ENCODE measurements at regions not wholly inside any gene's neighbourhood (a gene's known extent, or its start where the extent isn't known, plus 50 kb on each side); places are given as distances from the start of the nearest gene placed in this dataset.

DNA sequence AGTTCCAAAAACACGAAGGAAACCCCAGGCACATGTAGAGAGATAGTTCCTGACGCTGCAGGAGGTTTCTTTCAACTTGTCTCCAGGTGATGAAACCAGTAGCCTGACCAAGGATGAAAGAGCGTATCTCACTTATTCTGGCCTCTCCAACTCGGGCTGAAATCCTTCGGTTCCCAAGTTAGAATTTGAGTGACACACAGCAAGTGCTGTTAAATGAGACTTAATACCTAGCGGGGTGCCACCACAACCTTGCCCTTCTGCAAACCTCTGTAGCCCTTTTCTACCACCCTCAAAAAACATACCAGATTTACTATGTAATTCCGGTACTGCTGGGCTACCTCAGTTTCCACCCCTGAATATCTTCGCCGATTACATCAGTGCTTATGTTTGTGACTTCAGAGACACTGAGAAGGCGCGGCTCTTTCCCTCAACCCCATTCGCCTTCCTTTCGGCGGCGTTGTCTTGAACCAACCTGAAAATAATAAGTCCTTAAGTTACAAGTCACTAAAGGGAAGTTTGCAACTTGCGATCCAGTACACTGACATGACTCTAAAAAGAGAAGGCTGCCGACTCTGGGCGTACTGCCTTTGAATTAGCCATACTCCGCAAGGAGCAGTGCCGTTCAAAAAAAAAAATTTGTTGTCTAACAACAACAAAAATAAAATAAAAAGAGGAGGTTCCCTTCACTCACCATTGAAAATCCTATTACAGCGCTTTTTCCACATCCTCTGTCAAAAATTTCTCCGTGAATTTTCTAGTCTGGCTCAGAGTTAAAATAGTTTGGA, 194.9 kb upstream of the ZNF184 start:
- CTCF ChIA-PET: interaction anchor here (1.3 to 2.0 kb wide), 2 partner anchors 50 to 59 kb away, joined by 3 to 6 read pairs; no protein-coding TSS in a partner anchor
- FAIRE-seq: no peak

GRCh38 chr6:27667016-27667656, 194.2 kb upstream of the ZNF184 start:
- Histone ChIP-seq H3K4me3 (peak overlapping the region; percentile 63), H3K27ac (peak overlapping the region in 1 of 2 experiments; percentile 50; a peak in 2 of 6 replicates), H3K9me3 (no peaks in the 10 kb centered on the region), H3K4me1 (peaks cover 18% of the 10 kb centered on the region), H3K4me2 (peak overlapping the region; percentile 84)
- ChIA-PET CTCF (interaction anchor here (1.3 kb wide), 1 partner anchor 58 kb away, joined by 3 read pairs; no protein-coding TSS in a partner anchor), POLR2A (no interaction called here)
- FAIRE-seq: no peak
- no peak for DNase-seq (ENCODE audit: low read depth in 1 of 2, low spot score in 1 of 2)
- 9% methylated on average over 14 of the region's 14 CpGs for WGBS (ENCODE audit: missing lambda C conversion rate)
- ATAC-seq: no peak
- TF ChIP-seq CBX2 (IDR thresholded peaks at IDR 0.05; ENCODE audit: borderline replicate concordance, low read depth) (no peak), CHD2 (IDR thresholded peaks at IDR 0.05; ENCODE audit: low read length, partially characterized antibody) (no peak), FOXS1 (CRISPR knock-in tag; IDR thresholded peaks at IDR 0.05) (no peak), JUN (IDR thresholded peaks at IDR 0.05) (no peak), BHLHE40 (IDR thresholded peaks at IDR 0.05; ENCODE audit: low read depth, low read length) (no peak), BCL3 (IDR thresholded peaks at IDR 0.05) (no peak), FOSL2 (IDR thresholded peaks at IDR 0.05) (no peak), FOSL2 (CRISPR knock-in tag; IDR thresholded peaks at IDR 0.05) (no peak), GATA3 (IDR thresholded peaks at IDR 0.05; ENCODE audit: borderline replicate concordance) (no peak), ZSCAN20 (CRISPR knock-in tag; IDR thresholded peaks at IDR 0.05) (no peak), RCOR1 (IDR thresholded peaks at IDR 0.05; ENCODE audit: low read depth, low read length) (no peak), EHMT2 (IDR thresholded peaks at IDR 0.05; ENCODE audit: low read depth) (no peak), SREBF2 (IDR thresholded peaks at IDR 0.05) (no peak), KDM1A (IDR thresholded peaks at IDR 0.05; ENCODE audit: low read depth) (no peak), RNF2 (IDR thresholded peaks at IDR 0.05; ENCODE audit: borderline replicate concordance, low read depth) (no peak), ZNF302 (CRISPR knock-in tag; IDR thresholded peaks at IDR 0.05) (no peak)
- TF ChIP-seq, protein P1, sequence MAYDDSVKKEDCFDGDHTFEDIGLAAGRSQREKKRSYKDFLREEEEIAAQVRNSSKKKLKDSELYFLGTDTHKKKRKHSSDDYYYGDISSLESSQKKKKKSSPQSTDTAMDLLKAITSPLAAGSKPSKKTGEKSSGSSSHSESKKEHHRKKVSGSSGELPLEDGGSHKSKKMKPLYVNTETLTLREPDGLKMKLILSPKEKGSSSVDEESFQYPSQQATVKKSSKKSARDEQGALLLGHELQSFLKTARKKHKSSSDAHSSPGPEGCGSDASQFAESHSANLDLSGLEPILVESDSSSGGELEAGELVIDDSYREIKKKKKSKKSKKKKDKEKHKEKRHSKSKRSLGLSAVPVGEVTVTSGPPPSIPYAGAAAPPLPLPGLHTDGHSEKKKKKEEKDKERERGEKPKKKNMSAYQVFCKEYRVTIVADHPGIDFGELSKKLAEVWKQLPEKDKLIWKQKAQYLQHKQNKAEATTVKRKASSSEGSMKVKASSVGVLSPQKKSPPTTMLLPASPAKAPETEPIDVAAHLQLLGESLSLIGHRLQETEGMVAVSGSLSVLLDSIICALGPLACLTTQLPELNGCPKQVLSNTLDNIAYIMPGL (CRISPR knock-in tag; IDR thresholded peaks at IDR 0.05; ENCODE audit: borderline replicate concordance): no peak
- TF ChIP-seq, protein P2, sequence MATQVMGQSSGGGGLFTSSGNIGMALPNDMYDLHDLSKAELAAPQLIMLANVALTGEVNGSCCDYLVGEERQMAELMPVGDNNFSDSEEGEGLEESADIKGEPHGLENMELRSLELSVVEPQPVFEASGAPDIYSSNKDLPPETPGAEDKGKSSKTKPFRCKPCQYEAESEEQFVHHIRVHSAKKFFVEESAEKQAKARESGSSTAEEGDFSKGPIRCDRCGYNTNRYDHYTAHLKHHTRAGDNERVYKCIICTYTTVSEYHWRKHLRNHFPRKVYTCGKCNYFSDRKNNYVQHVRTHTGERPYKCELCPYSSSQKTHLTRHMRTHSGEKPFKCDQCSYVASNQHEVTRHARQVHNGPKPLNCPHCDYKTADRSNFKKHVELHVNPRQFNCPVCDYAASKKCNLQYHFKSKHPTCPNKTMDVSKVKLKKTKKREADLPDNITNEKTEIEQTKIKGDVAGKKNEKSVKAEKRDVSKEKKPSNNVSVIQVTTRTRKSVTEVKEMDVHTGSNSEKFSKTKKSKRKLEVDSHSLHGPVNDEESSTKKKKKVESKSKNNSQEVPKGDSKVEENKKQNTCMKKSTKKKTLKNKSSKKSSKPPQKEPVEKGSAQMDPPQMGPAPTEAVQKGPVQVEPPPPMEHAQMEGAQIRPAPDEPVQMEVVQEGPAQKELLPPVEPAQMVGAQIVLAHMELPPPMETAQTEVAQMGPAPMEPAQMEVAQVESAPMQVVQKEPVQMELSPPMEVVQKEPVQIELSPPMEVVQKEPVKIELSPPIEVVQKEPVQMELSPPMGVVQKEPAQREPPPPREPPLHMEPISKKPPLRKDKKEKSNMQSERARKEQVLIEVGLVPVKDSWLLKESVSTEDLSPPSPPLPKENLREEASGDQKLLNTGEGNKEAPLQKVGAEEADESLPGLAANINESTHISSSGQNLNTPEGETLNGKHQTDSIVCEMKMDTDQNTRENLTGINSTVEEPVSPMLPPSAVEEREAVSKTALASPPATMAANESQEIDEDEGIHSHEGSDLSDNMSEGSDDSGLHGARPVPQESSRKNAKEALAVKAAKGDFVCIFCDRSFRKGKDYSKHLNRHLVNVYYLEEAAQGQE (IDR thresholded peaks at IDR 0.05): no peak
- TF ChIP-seq, protein P3, sequence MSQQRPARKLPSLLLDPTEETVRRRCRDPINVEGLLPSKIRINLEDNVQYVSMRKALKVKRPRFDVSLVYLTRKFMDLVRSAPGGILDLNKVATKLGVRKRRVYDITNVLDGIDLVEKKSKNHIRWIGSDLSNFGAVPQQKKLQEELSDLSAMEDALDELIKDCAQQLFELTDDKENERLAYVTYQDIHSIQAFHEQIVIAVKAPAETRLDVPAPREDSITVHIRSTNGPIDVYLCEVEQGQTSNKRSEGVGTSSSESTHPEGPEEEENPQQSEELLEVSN (IDR thresholded peaks at IDR 0.05; ENCODE audit: borderline replicate concordance, low read depth): no peak
- TF ChIP-seq, protein P4, sequence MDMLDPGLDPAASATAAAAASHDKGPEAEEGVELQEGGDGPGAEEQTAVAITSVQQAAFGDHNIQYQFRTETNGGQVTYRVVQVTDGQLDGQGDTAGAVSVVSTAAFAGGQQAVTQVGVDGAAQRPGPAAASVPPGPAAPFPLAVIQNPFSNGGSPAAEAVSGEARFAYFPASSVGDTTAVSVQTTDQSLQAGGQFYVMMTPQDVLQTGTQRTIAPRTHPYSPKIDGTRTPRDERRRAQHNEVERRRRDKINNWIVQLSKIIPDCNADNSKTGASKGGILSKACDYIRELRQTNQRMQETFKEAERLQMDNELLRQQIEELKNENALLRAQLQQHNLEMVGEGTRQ (IDR thresholded peaks at IDR 0.05): no peak

More for the DNA sequence above, 194.9 kb upstream of the ZNF184 start:
- peak overlapping the region; percentile 84 for H3K4me2 ChIP-seq
- 1% methylated on average over 22 of the region's 22 CpGs for WGBS (ENCODE audit: missing lambda C conversion rate)
- H3K27ac ChIP-seq: peak overlapping the region in 1 of 2 experiments; percentile 50; a peak in 2 of 6 replicates
- peak overlapping the region; percentile 63 for H3K4me3 ChIP-seq
- TF ChIP-seq, protein P4 (IDR thresholded peaks at IDR 0.05): no peak
- TF ChIP-seq KDM1A (IDR thresholded peaks at IDR 0.05; ENCODE audit: low read depth) (no peak), JUNB (IDR thresholded peaks at IDR 0.05) (no peak)
- DNase-seq (ENCODE audit: low read depth in 1 of 2, low spot score in 1 of 2): peak in 1 of 2 experiments; percentile 36
- H3K4me1 ChIP-seq: peaks cover 18% of the 10 kb centered on the region
- POLR2A ChIA-PET: no interaction called here
- no peaks in the 10 kb centered on the region for H3K9me3 ChIP-seq
- ATAC-seq: no peak
